Fibroblast of villous mesenchyme (primary cell): ENCODE measurements at regions not wholly inside any gene's neighbourhood (a gene's known extent, or its start where the extent isn't known, plus 50 kb on each side); places are given as distances from the start of the nearest gene placed in this dataset.
A peak's percentile ranks its signal among the peaks of the same experiment; 100 is the strongest.

ENCODE experiments used
- DNase-seq: peaks from one replicate; pipeline ENCODE4 v3.0.0-alpha.2; 2010; ENCODE audit warnings: low read depth
- H3K4me3 ChIP-seq: 2 replicates; pipeline ENCODE4 v1.5.1; 2011; ENCODE audit warnings: low read depth, mild to moderate bottlenecking, low read length
- TF ChIP-seq, protein P1 (sequence below): IDR thresholded peaks from 2 replicates; pipeline ENCODE4 v1.5.1; 2012; ENCODE audit warnings: low read depth, mild to moderate bottlenecking, low read length; ENCODE audit not compliant: insufficient read depth

DNA sequence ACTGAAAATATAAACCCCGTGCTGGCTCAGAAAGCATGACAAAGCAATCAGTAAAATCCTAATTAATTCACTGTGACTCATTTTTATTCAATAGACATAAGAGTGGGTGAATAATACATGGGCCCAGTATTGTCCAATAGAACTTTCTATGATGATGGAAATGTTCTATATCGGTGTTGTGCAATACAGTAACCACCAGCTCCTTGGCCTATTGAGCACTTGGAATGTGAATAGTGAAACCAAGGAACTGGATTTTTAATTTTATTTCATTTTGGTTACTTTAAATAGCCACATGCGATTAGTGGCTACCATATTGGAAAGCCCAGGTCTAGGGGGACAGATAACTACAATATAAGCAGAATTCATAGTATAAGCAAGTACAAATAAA, 69.8 kb upstream of the PPP2R3A start:
- TF ChIP-seq, protein P1, sequence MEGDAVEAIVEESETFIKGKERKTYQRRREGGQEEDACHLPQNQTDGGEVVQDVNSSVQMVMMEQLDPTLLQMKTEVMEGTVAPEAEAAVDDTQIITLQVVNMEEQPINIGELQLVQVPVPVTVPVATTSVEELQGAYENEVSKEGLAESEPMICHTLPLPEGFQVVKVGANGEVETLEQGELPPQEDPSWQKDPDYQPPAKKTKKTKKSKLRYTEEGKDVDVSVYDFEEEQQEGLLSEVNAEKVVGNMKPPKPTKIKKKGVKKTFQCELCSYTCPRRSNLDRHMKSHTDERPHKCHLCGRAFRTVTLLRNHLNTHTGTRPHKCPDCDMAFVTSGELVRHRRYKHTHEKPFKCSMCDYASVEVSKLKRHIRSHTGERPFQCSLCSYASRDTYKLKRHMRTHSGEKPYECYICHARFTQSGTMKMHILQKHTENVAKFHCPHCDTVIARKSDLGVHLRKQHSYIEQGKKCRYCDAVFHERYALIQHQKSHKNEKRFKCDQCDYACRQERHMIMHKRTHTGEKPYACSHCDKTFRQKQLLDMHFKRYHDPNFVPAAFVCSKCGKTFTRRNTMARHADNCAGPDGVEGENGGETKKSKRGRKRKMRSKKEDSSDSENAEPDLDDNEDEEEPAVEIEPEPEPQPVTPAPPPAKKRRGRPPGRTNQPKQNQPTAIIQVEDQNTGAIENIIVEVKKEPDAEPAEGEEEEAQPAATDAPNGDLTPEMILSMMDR, result no peak
- no peak overlapping the region for H3K4me3 ChIP-seq
- peak; percentile 4 for DNase-seq

DNA sequence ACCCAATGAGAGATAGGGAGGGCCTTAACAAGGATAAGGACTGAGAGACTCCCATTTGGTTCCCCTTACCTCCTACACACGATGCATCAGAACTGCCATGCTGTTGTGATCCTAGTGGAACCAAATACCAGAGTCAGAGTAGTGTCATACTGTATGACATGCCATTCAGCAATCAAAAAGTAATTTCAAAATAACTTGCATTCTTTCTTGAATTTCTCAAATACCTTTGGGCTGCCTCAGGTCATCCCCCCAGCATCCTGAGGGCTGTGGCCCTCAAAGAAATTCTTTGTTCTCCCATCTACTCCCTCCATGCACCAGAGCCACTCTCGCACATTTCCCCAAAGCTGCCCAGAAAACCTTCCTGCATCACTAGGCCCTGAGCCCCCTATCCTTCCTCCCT, 68.9 kb upstream of the PPP2R3A start:
- TF ChIP-seq, protein P1, result no peak
- DNase-seq, result no peak
- H3K4me3 ChIP-seq, result no peak overlapping the region

DNA sequence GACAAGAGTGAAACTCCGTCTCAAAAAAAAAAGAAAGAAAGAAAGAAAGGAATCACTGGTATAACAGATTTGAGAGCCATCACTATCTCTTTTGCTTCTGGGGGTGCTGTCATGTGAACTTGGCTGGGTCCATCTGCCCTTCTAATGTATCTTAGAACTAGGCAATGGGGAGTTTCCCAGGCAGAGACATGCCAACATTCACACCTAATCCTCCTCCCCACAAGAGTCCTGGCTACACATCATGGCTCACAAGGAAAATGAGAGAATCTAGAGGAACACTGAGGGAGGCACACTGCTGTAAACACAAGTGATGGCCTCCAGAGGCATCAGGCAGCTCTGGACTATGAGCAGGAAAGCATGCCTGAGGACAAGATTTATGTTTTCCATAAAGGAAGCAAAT, 67.8 kb upstream of the PPP2R3A start:
- no peak for DNase-seq
- H3K4me3 ChIP-seq, result no peak overlapping the region
- TF ChIP-seq, protein P1, result no peak

DNA sequence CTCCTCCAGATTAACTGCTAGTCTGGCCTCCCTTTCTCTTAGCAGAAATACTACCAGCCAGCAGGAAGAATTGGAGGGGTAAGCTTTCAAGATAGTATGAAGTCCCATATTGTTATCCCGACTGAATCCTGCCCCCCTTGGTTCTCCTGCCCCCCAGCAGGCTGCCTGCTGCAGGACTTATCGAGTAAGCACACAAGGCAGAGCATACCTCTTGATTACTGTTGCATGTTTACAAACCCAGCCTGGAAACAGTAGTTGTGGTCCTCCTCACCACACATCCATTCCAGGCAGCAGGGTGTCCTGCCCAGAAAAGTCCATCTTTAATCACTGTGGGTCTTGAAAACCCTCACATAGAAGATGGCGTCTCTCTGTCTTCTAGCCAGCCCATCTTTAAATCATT, 66.8 kb upstream of the PPP2R3A start:
- no peak for DNase-seq
- TF ChIP-seq, protein P1, result no peak
- no peak overlapping the region for H3K4me3 ChIP-seq

DNA sequence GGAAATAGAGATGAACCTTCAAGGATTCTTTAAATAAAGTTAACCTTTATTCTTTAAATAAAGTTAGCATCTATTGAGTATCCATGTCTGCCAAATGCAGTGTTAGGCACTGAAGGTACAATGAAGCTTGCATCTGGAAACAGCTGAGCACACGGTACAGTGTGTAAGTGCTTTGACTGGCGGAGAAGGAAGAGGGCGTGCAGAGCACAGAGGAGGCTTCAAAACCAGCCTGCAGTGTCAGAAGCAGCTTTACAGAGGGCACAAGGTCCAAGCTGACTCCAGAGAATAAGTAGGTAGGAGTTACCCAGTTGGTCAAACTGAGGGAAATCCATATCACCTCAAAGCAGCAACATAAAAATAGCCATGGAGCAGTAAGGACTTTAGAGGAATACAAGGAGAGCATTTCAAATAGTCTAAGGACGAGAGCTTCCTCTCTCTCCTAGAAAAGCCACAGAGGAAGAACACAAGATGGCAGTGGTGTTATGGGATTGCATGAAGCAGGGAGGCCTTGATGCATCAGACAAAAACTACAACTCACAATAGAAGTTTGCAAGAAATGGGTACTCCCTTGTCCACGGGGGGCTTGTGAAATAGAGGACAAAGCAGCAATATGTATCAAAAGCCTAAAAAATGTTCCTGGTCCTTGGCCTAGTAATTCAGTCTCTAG, 60.3 kb upstream of the PPP2R3A start:
- H3K4me3 ChIP-seq, result no peak overlapping the region
- TF ChIP-seq, protein P1, result peak; percentile 18
- peak; percentile 25 for DNase-seq

DNA sequence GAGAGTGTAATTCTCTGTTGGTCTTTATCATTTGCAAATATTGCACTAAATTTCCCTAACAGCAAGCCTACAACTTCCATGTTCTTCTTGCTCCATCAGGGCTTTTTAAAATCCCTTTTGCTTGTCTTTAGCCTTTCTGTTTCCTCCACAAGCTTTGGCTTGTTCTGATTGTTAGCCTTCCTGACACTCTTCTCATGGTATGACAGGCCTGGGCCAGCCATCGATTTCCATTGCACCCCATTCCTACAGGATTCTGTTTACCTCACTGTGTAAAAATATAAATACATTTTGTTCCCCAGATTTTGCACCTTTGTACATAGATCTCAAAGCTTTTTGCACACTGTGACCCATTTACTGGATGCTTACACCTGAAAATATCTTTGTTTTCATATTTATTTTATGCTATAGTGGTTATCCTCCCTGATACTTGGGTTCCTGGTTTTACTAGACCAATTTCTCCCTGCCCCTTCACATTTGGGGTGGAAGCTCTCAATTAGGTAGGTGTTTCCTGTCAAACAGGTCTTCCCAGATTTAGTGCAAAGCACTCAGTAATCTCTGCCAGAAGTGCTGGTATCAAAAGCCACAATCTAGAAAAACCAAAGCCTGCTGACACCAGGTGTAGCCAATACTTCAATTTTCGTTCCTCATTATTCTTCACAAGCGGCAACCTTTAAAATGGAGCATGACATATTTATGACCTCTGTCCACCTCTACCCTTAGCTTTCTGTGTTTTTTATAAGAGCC, 57.9 kb upstream of the PPP2R3A start:
- H3K4me3 ChIP-seq, result no peak overlapping the region
- no peak for DNase-seq
- TF ChIP-seq, protein P1, result no peak
